NCI-H446 (cell line): ENCODE measurements at regions not wholly inside any gene's neighbourhood (a gene's known extent, or its start where the extent isn't known, plus 50 kb on each side); places are given as distances from the start of the nearest gene placed in this dataset.
"Not testable (repeated sequence)": the region's sequence is repeated elsewhere in the genome, so short reads cannot be mapped to it uniquely, and the experiment has no call there.

Source experiments
- DNase-seq, 2 experiments: peaks; one replicate each; lab custom pipeline; 2025; lab: John Stamatoyannopoulos, UW

- DNase-seq: no peak
Observed at GRCh38 chr5:152694231-152694630, 289.2 kb upstream of the NMUR2 start.

- DNase-seq: no peak
Observed at GRCh38 chr5:152701305-152701949, 296.3 kb upstream of the NMUR2 start.

DNA sequence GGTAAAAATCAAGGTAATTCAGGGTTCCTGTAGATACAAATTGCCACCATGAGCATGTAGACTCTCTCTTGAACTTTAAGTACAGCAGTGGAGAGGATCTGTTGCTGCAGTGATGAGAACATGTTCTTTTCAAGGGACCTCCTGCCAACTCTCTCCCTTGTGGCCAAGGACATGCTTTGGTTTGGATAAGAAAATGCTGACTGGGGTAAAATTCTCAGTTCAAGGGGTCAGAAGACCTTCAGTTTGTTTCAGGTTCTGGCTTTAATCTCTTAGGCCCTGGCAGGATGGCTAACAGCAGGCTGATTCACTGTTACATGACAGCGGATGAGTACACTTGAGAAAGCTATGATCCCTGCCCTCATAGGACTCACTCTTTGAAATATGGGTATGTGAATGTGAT, 299.2 kb upstream of the NMUR2 start:
- DNase-seq: no peak

DNA sequence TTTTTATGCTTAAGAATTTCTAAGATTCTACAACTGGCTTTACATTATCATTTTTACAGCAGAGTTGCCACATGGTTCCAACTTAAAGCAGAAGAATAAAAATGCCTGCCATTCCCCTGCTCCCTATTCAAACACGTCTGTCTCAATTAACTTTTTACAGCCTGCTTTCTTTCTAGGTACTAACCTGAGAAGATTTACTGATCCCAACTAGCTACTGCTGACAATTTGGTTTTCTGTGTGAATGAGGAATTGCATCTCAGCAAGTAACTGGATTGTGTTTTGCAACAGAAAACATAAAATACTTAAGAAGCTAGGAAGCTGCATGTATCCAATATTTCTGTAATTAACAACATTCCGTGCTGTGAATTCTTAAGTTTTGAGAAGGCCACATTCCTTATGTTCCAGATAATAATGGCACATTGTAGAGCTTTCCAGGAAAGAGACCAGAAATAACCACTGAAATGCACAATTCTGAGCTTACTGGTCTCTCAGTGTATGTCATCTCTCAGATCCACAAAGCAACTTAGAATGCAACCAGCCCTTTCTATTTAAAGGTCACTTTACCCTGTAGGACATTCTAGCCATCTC, 306.8 kb upstream of the NMUR2 start:
- no peak for DNase-seq

GRCh38 chr5:152717393-152717792, 312.3 kb upstream of the NMUR2 start:
- DNase-seq: no peak

DNA sequence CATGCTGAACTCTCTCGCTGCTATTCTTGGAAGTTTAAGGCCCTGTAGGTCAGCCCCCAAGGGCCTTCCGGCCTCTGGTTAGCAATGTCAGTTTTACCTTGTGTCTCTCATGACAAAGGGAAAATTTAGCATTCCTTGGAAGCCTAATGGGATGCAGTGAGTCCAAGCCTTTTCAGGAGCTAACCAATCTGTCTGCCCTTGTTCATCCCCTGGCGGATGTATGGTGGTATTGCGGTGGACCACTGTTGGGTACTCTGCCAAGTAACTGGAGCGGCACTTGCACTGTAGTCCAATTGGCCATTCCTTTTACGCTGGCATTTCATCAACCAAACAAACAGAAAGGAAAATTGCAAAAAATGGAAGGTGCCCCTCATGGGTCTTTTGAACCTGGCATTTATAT, 318.4 kb upstream of the NMUR2 start:
- no peak for DNase-seq

DNA sequence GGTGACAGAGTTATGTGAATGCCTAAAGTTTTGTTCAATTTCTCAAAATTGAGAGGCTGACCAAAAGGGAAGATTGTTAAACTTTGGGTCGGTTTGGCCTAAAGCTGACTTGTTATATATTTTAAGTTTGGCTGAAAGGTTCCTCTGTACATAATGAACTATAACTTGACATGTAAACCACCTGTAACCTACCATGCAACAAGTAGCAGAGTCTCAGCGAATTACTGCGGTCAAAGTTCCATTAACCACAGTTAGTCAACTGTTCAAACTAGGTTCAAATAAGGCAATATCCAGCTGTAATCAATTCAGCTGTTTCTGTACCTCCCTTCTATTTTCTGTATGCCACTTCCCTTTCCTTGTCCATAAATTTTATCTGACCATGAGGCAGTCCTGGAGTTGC, 325.1 kb upstream of the NMUR2 start:
- DNase-seq: no peak

- no peak for DNase-seq
Observed at GRCh38 chr5:152736906-152737305, 331.8 kb upstream of the NMUR2 start.

DNA sequence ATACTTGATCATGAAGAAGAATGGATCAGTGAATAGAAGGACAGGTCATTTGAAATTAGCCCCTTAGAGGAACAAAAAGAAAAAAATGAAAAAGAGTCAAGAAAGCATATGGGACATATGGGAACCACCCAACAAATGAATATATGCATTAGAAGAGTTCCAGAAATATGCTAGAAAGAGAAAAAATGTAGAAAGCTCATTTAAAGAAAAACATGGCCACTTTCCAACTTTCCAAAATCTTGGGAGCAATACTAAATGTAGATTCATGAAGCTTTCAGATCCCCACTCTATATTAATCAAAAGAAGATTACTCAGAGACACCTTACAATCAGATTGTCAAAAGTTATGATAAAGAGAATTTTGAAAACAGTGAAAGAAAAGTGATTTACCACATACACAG, 334.8 kb upstream of the NMUR2 start:
- DNase-seq: no peak

DNA sequence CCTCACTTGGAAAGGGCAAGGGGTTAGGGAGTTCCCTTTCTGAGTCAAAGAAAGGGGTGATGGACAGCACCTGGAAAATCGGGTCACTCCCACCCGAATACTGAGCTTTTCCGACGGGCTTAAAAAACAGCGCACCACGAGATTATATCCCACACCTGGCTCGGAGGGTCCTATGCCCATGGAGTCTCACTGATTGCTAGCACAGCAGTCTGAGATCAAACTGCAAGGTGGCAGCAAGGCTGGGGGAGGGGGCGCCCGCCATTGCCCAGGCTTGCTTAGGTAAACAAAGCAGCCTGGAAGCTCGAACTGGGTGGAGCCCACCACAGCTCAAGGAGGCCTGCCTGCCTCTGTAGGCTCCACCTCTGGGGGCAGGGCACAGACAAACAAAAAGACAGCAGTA, 336.0 kb upstream of the NMUR2 start:
- DNase-seq: not testable (repeated sequence)

DNA sequence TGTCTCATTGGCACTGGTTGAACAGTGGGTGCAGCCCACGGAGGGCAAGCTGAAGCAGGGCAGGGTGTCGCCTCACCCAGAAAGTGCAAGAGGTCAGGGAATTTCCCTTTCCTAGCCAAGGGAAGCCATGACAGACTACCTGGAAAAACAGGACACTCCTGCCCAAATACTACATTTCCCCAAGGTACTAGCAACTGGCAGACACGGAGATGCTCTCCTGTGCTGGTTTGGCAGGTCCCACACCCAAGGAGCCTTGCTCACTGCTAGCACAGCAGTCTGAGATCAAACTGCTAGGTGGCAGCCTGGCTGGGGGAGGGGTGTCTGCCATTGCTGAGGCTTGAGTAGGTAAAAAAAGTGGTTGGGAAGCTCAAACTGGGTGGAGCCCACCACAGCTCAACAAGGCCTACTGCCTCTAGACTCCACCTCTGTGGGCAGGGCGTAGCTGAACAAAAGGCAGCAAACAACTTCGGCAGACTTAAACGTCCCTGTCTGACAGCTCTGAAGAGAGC, 382.7 kb upstream of the NMUR2 start:
- DNase-seq: not testable (repeated sequence)

DNA sequence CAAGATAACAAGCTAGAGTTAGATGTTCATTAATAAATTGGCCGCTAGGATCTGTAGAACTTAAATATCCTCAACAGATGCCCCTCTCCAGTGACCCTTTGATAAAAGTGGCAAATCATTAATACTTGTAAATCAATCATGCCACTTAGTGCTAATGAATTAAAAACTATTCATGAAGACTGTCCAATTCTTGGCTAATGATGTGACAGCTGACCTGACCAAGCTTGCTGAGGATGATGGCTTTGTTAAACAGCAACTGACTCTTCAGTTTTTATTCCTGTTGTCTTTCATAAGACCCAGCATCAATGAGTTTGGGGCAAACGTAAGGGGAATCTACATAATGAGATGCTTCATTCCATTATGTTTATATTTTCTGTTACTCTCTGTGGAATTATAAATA, 396.8 kb upstream of the NMUR2 start:
- no peak for DNase-seq

DNA sequence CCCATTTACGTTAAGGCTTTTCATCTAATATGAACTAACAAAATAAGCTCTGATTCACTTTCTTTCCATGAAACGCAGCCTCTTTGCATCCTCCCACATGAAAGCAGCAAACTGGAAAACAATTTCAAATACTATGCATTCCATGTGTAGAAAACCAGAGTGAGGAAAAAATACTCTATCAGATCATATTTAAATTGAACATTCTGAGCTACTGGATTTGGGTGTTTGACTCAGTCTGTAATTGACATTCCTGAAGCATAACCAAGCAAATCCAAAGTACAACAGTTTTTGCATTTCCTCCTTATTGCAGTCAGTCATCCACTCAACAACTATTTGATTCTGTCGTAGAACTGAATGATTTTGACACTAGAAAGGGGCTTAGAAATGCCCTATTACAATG, 399.1 kb upstream of the NMUR2 start:
- no peak for DNase-seq

- DNase-seq: no peak
Observed at GRCh38 chr5:152811988-152812387, 406.9 kb upstream of the NMUR2 start.

- peak; percentile 16 to 76 for DNase-seq
Observed at GRCh38 chr5:152813526-152813925, 408.4 kb upstream of the NMUR2 start.

DNA sequence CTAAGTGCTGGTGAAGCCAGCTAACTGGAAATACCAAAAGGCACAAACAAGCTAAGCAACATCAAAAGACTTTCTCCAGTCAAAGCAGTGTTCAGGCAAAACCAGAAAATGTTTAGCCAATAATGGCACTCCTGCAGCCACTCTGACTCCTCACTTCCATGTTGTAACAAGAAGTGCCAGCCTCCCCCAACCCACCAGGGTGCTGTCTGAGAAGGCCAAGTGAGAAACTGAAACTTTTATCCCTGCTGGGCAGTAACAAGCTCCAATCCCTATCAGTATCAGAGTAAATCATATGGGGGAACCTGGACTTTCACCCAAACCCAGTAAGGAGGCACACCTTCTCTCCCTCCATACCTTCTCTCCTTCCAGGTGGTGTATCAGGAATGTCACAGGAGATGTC, 414.8 kb upstream of the NMUR2 start:
- DNase-seq: no peak

GRCh38 chr5:152824316-152824715, 419.2 kb upstream of the NMUR2 start:
- no peak for DNase-seq

DNA sequence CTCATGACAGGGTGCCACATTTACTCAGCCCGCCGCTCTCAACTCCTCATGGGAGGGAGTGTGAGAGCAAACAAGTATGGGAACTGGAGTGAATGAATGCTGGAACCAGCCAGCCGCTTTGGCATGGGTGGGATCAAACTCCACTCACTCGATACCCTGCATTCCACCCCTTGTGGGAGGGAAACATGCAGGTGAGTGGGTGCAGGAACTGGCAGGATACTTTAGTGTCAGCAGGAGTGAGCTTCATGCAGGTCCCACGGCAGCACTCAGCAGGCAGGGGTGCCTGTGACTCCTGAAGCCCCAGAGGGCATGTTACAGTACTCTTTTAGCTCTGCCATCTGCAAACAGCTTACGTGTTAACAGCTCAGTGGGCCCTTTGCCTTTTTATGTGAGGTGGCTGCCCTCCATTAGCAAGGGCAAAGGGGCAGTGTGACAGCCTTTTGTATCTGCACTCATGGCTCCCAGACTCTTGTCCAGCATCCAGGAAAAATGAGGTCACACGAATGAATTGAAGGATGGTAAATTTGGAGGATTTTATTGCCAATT, 433.2 kb upstream of the NMUR2 start:
- DNase-seq: no peak

DNA sequence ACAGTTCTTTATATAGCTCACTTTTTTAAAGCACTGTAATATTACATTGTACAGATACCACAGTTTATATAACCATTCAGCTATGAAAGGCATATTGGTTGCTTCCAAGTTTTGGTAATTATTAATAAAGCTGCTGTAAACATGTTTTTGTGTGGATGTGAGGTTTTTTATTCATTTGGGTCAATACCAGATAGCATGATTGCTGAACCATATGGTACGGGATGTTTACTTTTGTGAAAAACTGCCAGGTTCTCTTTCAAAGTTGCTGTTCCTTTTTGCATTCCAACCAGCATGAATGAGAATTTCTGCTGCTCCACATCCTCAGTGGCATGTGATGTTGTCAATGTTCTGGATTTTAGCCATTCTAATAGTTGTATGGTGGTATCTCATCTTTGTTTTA, 439.6 kb upstream of the NMUR2 start:
- peak in 1 of 2 experiments; percentile 44 for DNase-seq

- no peak for DNase-seq
Observed at GRCh38 chr5:152853361-152853760, 448.3 kb upstream of the NMUR2 start.

- DNase-seq: no peak
Observed at GRCh38 chr5:152855441-152855840, 450.4 kb upstream of the NMUR2 start.

GRCh38 chr5:152861231-152861630, 456.2 kb upstream of the NMUR2 start:
- DNase-seq: no peak

DNA sequence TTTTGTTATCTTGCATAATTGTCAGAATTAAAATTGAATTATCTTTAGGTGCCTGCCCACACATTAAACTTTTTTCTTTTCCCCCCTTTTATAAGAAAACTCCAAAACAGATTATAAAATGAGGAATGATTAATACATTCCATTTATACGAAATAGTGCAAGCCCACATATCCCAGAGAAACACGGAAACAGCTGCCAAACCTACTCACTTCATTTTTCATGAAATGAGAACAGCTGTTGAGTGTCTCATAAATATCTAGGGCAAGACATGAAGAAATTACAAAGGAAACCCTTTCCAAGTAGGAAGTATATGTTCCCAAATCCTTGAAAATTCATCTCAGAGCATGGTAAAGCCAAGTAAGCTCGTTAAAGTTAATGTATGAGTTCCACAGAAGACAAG, 459.4 kb upstream of the NMUR2 start:
- DNase-seq: no peak

GRCh38 chr5:152864991-152865390, 459.9 kb upstream of the NMUR2 start:
- no peak for DNase-seq
